H9 (cell line): ENCODE measurements at regions not wholly inside any gene's neighbourhood (a gene's known extent, or its start where the extent isn't known, plus 50 kb on each side); places are given as distances from the start of the nearest gene placed in this dataset.

Experiments
- DNase-seq: peaks from one replicate; pipeline ENCODE4 v3.0.0-alpha.2; 2017
- H2AFZ ChIP-seq: one replicate; pipeline ENCODE4 v1.6.1; 2013; ENCODE audit warnings: mild to moderate bottlenecking, low read length, control low read depth, moderate library complexity
- H2AK5ac ChIP-seq: 2 replicates; pipeline ENCODE4 v1.6.1; 2013; ENCODE audit warnings: low read length, control low read depth, mixed read lengths; ENCODE audit not compliant: insufficient read length
- H2BK120ac ChIP-seq: one replicate; pipeline ENCODE4 v1.6.1; 2013; ENCODE audit warnings: low read depth, mild to moderate bottlenecking, low read length, control low read depth, inconsistent platforms; ENCODE audit not compliant: poor library complexity, severe bottlenecking
- H2BK12ac ChIP-seq: 2 replicates; pipeline ENCODE4 v1.6.1; 2013; ENCODE audit warnings: low read length, control low read depth, mixed read lengths, low read depth; ENCODE audit not compliant: insufficient read length
- H2BK15ac ChIP-seq: 2 replicates; pipeline ENCODE4 v1.6.1; 2013; ENCODE audit warnings: low read depth, low read length, control low read depth
- H2BK20ac ChIP-seq: one replicate; pipeline ENCODE4 v1.6.1; 2013; ENCODE audit warnings: low read depth, mild to moderate bottlenecking, low read length, control low read depth, inconsistent platforms; ENCODE audit not compliant: poor library complexity, severe bottlenecking
- H2BK5ac ChIP-seq: 2 replicates; pipeline ENCODE4 v1.6.1; 2013; ENCODE audit warnings: low read length, control low read depth, mixed read lengths; ENCODE audit not compliant: insufficient read length
- H3K14ac ChIP-seq: 2 replicates; pipeline ENCODE4 v1.6.1; 2013; ENCODE audit warnings: low read length, control low read depth; ENCODE audit not compliant: insufficient read depth
- H3K18ac ChIP-seq: 2 replicates; pipeline ENCODE4 v1.6.1; 2013; ENCODE audit warnings: low read depth, mild to moderate bottlenecking, mixed read lengths, low read length, control low read depth; ENCODE audit not compliant: insufficient read length
- H3K23ac ChIP-seq: 2 replicates; pipeline ENCODE4 v1.6.1; 2013; ENCODE audit warnings: low read length, control low read depth, mixed read lengths, low read depth; ENCODE audit not compliant: insufficient read length
- H3K23me2 ChIP-seq: 2 replicates; pipeline ENCODE4 v1.6.1; 2013; ENCODE audit warnings: low read depth, mild to moderate bottlenecking, mixed read lengths, low read length, control low read depth; ENCODE audit not compliant: insufficient read length, poor library complexity, severe bottlenecking
- H3K27ac ChIP-seq: 2 replicates; pipeline ENCODE4 v1.5.1; 2013; ENCODE audit warnings: low read length, control low read depth, mixed read lengths, low read depth; ENCODE audit not compliant: insufficient read length
- H3K27me3 ChIP-seq: 2 replicates; pipeline ENCODE4 v1.6.1; 2013; ENCODE audit warnings: low read length, control low read depth, inconsistent platforms; ENCODE audit not compliant: insufficient read depth
- H3K4ac ChIP-seq: 2 replicates; pipeline ENCODE4 v1.6.1; 2013; ENCODE audit warnings: low read depth, mild to moderate bottlenecking, control low read depth, inconsistent platforms, low read length, moderate library complexity
- H3K4me1 ChIP-seq: 2 replicates; pipeline ENCODE4 v1.6.1; 2013; ENCODE audit warnings: low read length, control low read depth, inconsistent platforms; ENCODE audit not compliant: insufficient read depth
- H3K4me2 ChIP-seq: 2 replicates; pipeline ENCODE4 v1.6.1; 2013; ENCODE audit warnings: low read length, control low read depth, mixed read lengths; ENCODE audit not compliant: insufficient read length, insufficient read depth
- H3K56ac ChIP-seq: 2 replicates; pipeline ENCODE4 v1.6.1; 2013; ENCODE audit warnings: low read depth, mild to moderate bottlenecking, mixed read lengths, low read length, control low read depth; ENCODE audit not compliant: insufficient read length
- H3K79me1 ChIP-seq: 2 replicates; pipeline ENCODE4 v1.6.1; 2013; ENCODE audit warnings: low read depth, mild to moderate bottlenecking, moderate library complexity, low read length, control low read depth, inconsistent platforms; ENCODE audit not compliant: insufficient read depth, poor library complexity, severe bottlenecking
- H3K79me2 ChIP-seq: 2 replicates; pipeline ENCODE4 v1.6.1; 2013; ENCODE audit warnings: low read length, control low read depth, inconsistent platforms; ENCODE audit not compliant: insufficient read depth
- H3K9ac ChIP-seq: 2 replicates; pipeline ENCODE4 v1.6.1; 2013; ENCODE audit warnings: low read length, control low read depth, mixed read lengths; ENCODE audit not compliant: insufficient read length; ENCODE audit errors: extremely low read depth
- H3K9me3 ChIP-seq: one replicate; pipeline ENCODE4 v1.6.1; 2013; ENCODE audit warnings: low read depth, low read length, inconsistent platforms; ENCODE audit not compliant: control insufficient read depth
- H3T11ph ChIP-seq: one replicate; pipeline ENCODE4 v1.6.1; 2013; ENCODE audit warnings: mild to moderate bottlenecking, low read length, control low read depth, inconsistent platforms
- H4K20me1 ChIP-seq: one replicate; pipeline ENCODE4 v1.6.1; 2013; ENCODE audit not compliant: control insufficient read depth, insufficient read length, insufficient read depth
- H4K5ac ChIP-seq: 2 replicates; pipeline ENCODE4 v1.6.1; 2013; ENCODE audit warnings: low read depth, mild to moderate bottlenecking, mixed read lengths, low read length, control low read depth; ENCODE audit not compliant: insufficient read length
- H4K8ac ChIP-seq: replicated peaks from 2 replicates; pipeline ENCODE4 v1.6.1; 2013; ENCODE audit warnings: low read length, control low read depth, mixed read lengths, low read depth; ENCODE audit not compliant: insufficient read length
- H4K91ac ChIP-seq: 2 replicates; pipeline ENCODE4 v1.6.1; 2013; ENCODE audit warnings: low read depth, mild to moderate bottlenecking, moderate library complexity, mixed read lengths, low read length, control low read depth; ENCODE audit not compliant: insufficient read length
- H3K27ac Mint-ChIP-seq, 3 experiments: 2 replicates in 2 of 3; 3 replicates in 1 of 3; pipeline ENCODE4 v1.8.0; 2020 to 2021; ENCODE audit warnings: mixed read lengths in 3 of 3, mild to moderate bottlenecking in 1 of 3, moderate library complexity in 1 of 3
- H3K27me3 Mint-ChIP-seq: 2 replicates; pipeline ENCODE4 v1.8.0; 2021; ENCODE audit warnings: low read depth, mild to moderate bottlenecking, moderate library complexity, mixed read lengths
- H3K36me3 Mint-ChIP-seq, 3 experiments: 2 replicates in 2 of 3; 3 replicates in 1 of 3; pipeline ENCODE4 v1.8.0; 2020 to 2021; ENCODE audit warnings: low read depth in 3 of 3, mixed read lengths in 3 of 3; ENCODE audit not compliant: insufficient read depth in 1 of 3
- H3K4me1 Mint-ChIP-seq, 2 experiments: 2 replicates each; pipeline ENCODE4 v1.8.0; 2020; ENCODE audit warnings: mixed read lengths in 2 of 2
- H3K4me3 Mint-ChIP-seq, 2 experiments: 2 replicates in 1 of 2; 3 replicates in 1 of 2; pipeline ENCODE4 v1.8.0; 2020 to 2021; ENCODE audit warnings: mild to moderate bottlenecking in 2 of 2, mixed read lengths in 2 of 2, moderate library complexity in 1 of 2
- H3K9me3 Mint-ChIP-seq, 2 experiments: 2 replicates in 1 of 2; 3 replicates in 1 of 2; pipeline ENCODE4 v1.8.0; 2020; ENCODE audit warnings: mild to moderate bottlenecking in 2 of 2, mixed read lengths in 2 of 2, moderate library complexity in 1 of 2
- WGBS: extraction: QIAGEN DNeasy Blood & Tissue Kit; methylation state at CpG from one replicate; pipeline ENCODE4 v1.1.7; 2013; ENCODE audit warnings: missing lambda C conversion rate, low lambda C conversion rate, mixed read lengths; ENCODE audit not compliant: insufficient read length; ENCODE audit errors: extremely low coverage; 5-methylcytosine and 5-hydroxymethylcytosine counted together
- TF ChIP-seq, protein P1 (sequence below): fragments of 200-600 bp; sonication (generic); conservative IDR thresholded peaks from 3 replicates; pipeline ENCODE4 v1.8.0; 2021; ENCODE audit warnings: antibody characterized with exemption, mild to moderate bottlenecking

DNA sequence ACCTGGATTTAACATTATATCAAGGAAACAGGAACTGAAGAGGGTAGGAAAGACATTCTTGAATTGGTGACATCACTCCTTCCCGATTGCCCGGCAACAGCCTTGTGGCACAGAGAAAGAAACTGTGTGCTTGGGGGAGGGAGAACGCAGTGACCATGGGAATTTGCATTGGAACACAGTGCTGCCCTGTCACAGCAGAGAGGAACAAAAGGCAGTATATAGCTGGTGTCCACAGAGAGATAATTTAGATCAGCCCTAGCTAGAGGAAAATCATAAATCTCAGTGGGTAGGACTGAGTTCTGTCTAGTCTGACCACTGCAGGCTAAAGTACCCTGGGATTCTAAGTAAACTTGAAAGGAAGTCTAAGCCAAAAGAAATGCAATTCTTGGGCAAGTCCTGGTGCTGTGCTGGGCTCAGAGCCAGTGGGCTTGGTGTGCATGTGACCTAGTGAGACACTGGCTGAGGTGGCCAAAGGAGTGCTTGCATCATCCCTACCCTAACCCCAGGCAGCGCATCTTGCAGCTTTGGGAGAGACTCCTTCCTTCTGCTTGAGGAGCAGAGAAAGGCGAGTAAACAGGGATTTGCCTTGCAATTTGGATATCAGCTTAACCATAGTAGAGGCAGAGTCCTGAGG lies 697.6 kb downstream of the HACE1 start:
- Histone ChIP-seq H2AFZ (no peak overlapping the region), H4K8ac (no peak overlapping the region), H3K79me1 (no peaks in the 10 kb centered on the region), H4K20me1 (no peaks in the 10 kb centered on the region), H3K4me2 (no peak overlapping the region), H2BK120ac (no peak overlapping the region), H3K56ac (no peak overlapping the region), H3K4me1 (no peaks in the 10 kb centered on the region), H4K91ac (no peak overlapping the region), H3K79me2 (no peaks in the 10 kb centered on the region), H3K23ac (no peak overlapping the region), H3K4ac (no peak overlapping the region), H2BK5ac (no peak overlapping the region), H2BK15ac (no peak overlapping the region), H3T11ph (no peak overlapping the region), H3K27me3 (no peaks in the 10 kb centered on the region), H3K23me2 (no peaks in the 10 kb centered on the region), H2BK12ac (no peak overlapping the region), H2AK5ac (no peak overlapping the region), H3K27ac (no peak overlapping the region), H3K18ac (no peak overlapping the region), H3K9me3 (no peaks in the 10 kb centered on the region), H2BK20ac (no peak overlapping the region), H3K14ac (no peak overlapping the region), H3K9ac (no peak overlapping the region), H4K5ac (no peak overlapping the region)
- Mint-ChIP-seq H3K27ac (peak overlapping the region in 1 of 3 experiments; percentile 79; a peak in 2 of 7 replicates), H3K4me3 (no peak overlapping the region), H3K36me3 (peaks cover 0 to 9% (median 5%) of the 10 kb centered on the region in 3 experiments; a peak in 3 of 7 replicates), H3K4me1 (peaks cover 0 to 7% of the 10 kb centered on the region in 2 experiments; a peak in 1 of 4 replicates), H3K9me3 (peaks cover 4 to 10% of the 10 kb centered on the region in 2 experiments; a peak in 4 of 5 replicates), H3K27me3 (no peaks in the 10 kb centered on the region)
- DNase-seq: no peak
- TF ChIP-seq, protein P1, sequence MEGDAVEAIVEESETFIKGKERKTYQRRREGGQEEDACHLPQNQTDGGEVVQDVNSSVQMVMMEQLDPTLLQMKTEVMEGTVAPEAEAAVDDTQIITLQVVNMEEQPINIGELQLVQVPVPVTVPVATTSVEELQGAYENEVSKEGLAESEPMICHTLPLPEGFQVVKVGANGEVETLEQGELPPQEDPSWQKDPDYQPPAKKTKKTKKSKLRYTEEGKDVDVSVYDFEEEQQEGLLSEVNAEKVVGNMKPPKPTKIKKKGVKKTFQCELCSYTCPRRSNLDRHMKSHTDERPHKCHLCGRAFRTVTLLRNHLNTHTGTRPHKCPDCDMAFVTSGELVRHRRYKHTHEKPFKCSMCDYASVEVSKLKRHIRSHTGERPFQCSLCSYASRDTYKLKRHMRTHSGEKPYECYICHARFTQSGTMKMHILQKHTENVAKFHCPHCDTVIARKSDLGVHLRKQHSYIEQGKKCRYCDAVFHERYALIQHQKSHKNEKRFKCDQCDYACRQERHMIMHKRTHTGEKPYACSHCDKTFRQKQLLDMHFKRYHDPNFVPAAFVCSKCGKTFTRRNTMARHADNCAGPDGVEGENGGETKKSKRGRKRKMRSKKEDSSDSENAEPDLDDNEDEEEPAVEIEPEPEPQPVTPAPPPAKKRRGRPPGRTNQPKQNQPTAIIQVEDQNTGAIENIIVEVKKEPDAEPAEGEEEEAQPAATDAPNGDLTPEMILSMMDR: no peak
- WGBS: no CpG with 5 or more reads among the region's 5 CpGs
